Suprapubic skin (tissue), 4 donors: ENCODE measurements at regions not wholly inside any gene's neighbourhood (a gene's known extent, or its start where the extent isn't known, plus 50 kb on each side); places are given as distances from the start of the nearest gene placed in this dataset.
A peak's percentile ranks its signal among the peaks of the same experiment; 100 is the strongest.
"Not testable (repeated sequence)": the region's sequence is repeated elsewhere in the genome, so short reads cannot be mapped to it uniquely, and the experiment has no call there.

Experiments used
- DNase-seq, 2 donors: peaks; one replicate each; pipeline ENCODE4 v3.0.0-alpha.2; 2019; ENCODE audit warnings: low spot score in 2 of 2
- H3K27ac ChIP-seq: fragments of 200-600 bp; sonication (generic); one replicate; pipeline ENCODE4 v1.5.1; 2019
- H3K27me3 ChIP-seq: fragments of 200-600 bp; sonication (generic); one replicate; pipeline ENCODE4 v1.5.1; 2019
- H3K36me3 ChIP-seq: fragments of 200-600 bp; sonication (generic); one replicate; pipeline ENCODE4 v1.5.1; 2019
- H3K4me1 ChIP-seq: fragments of 200-600 bp; sonication (generic); one replicate; pipeline ENCODE4 v1.5.1; 2019
- H3K4me3 ChIP-seq: fragments of 200-600 bp; sonication (generic); one replicate; pipeline ENCODE4 v1.5.1; 2019; ENCODE audit warnings: mild to moderate bottlenecking
- H3K9me3 ChIP-seq: fragments of 200-600 bp; sonication (generic); one replicate; pipeline ENCODE4 v1.5.1; 2019
- EP300 ChIP-seq: sonication (generic); formaldehyde crosslinking; IDR thresholded peaks from one replicate; pipeline ENCODE4 v1.6.1; 2017; ENCODE audit warnings: antibody characterized with exemption
- POLR2A ChIP-seq, 2 donors: fragments of 450-650 bp; IDR thresholded peaks; one replicate each; pipeline ENCODE4 v1.6.1; 2017; ENCODE audit warnings: antibody characterized with exemption in 2 of 2, mild to moderate bottlenecking in 2 of 2, moderate library complexity in 2 of 2
- POLR2AphosphoS5 ChIP-seq, 3 donors: sonication (generic); formaldehyde crosslinking; IDR thresholded peaks; one replicate each; pipeline ENCODE4 v1.6.1; 2017; ENCODE audit warnings: antibody characterized with exemption in 3 of 3
- WGBS: methylation state at CpG from one replicate; pipeline ENCODE4 v1.1.5; 2018; 5-methylcytosine and 5-hydroxymethylcytosine counted together
- TF ChIP-seq, protein P1 (sequence below), 2 donors: fragments of 200-600 bp in 1 of 2; fragments of 450-650 bp in 1 of 2; sonication (generic) in 1 of 2; IDR thresholded peaks; one replicate each; pipeline ENCODE4 v1.5.1; 2016 to 2019; ENCODE audit warnings: antibody characterized with exemption in 2 of 2, mild to moderate bottlenecking in 1 of 2, moderate library complexity in 1 of 2

GRCh38 chr9:115691693-115692092 lies 461.9 kb upstream of the PAPPA start:
- no peak overlapping the region for H3K4me3 ChIP-seq
- no peaks in the 10 kb centered on the region for H3K27me3 ChIP-seq
- peaks cover 2% of the 10 kb centered on the region for H3K4me1 ChIP-seq
- no peak for TF ChIP-seq POLR2A (IDR thresholded peaks at IDR 0.05)
- no peak for TF ChIP-seq POLR2AphosphoS5 (IDR thresholded peaks at IDR 0.05)
- TF ChIP-seq EP300, result no peak
- TF ChIP-seq, protein P1, sequence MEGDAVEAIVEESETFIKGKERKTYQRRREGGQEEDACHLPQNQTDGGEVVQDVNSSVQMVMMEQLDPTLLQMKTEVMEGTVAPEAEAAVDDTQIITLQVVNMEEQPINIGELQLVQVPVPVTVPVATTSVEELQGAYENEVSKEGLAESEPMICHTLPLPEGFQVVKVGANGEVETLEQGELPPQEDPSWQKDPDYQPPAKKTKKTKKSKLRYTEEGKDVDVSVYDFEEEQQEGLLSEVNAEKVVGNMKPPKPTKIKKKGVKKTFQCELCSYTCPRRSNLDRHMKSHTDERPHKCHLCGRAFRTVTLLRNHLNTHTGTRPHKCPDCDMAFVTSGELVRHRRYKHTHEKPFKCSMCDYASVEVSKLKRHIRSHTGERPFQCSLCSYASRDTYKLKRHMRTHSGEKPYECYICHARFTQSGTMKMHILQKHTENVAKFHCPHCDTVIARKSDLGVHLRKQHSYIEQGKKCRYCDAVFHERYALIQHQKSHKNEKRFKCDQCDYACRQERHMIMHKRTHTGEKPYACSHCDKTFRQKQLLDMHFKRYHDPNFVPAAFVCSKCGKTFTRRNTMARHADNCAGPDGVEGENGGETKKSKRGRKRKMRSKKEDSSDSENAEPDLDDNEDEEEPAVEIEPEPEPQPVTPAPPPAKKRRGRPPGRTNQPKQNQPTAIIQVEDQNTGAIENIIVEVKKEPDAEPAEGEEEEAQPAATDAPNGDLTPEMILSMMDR (IDR thresholded peaks at IDR 0.05), result no peak
- H3K27ac ChIP-seq, result no peak overlapping the region
- 73% methylated on average over 3 of the region's 3 CpGs for WGBS
- no peaks in the 10 kb centered on the region for H3K9me3 ChIP-seq
- no peak for DNase-seq
- no peaks in the 10 kb centered on the region for H3K36me3 ChIP-seq

- not testable (repeated sequence) for H3K27me3 ChIP-seq, DNase-seq
- WGBS, result 78% methylated on average over 2 of the region's 2 CpGs
Observed at GRCh38 chr9:115692868-115693267, 460.7 kb upstream of the PAPPA start.

DNA sequence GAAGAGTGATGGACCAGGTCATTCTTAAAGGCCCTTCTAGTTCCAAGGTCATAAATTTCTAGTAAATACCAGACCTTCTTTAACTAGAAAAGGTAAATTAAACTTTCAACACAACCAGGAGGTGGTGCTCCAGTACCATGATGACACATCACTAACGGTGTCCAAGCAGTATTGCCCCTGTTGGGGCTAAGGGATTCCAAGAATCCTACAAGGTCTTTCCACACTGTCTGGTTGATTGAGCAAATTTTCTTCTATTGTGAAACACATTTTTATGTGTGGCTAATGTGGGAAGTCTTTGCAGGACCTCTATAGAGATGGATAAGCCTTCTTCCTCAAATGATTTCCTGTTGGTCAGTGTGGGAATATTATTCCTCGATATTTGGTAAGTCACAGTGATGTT lies 459.6 kb upstream of the PAPPA start:
- TF ChIP-seq, protein P1 (IDR thresholded peaks at IDR 0.05), result no peak
- TF ChIP-seq POLR2AphosphoS5 (IDR thresholded peaks at IDR 0.05), result peak in 1 of 3 donors; percentile 85
- no peak for TF ChIP-seq POLR2A (IDR thresholded peaks at IDR 0.05)
- Histone ChIP-seq H3K27ac (no peak overlapping the region), H3K36me3 (no peaks in the 10 kb centered on the region), H3K4me3 (no peak overlapping the region), H3K9me3 (no peaks in the 10 kb centered on the region), H3K4me1 (peaks cover 2% of the 10 kb centered on the region), H3K27me3 (no peaks in the 10 kb centered on the region)
- WGBS, result 33% methylated on average over 2 of the region's 2 CpGs
- no peak for DNase-seq

More at GRCh38 chr9:115692868-115693267, 460.7 kb upstream of the PAPPA start:
- not testable (repeated sequence) for H3K27ac ChIP-seq, H3K4me3 ChIP-seq, H3K4me1 ChIP-seq, H3K36me3 ChIP-seq, H3K9me3 ChIP-seq

DNA sequence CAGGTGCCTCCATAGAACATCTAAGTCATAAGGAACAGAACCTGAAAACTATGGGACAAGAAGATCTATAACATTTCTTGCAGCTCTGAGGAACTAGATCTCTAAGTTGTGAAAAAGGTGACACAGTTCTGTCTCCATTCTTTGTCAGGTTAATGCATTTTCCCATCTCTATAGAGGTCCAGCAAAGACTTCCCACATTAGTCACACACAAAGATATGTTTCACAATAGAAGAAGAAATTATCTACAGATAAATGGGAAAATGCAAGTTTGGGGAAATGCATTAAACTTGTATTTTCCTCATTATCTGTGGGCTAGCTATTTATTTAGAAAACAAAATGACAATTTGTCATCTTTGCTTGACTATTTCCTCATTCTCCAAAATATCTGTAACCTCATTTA lies 458.6 kb upstream of the PAPPA start:
- H3K9me3 ChIP-seq, result no peaks in the 10 kb centered on the region
- H3K36me3 ChIP-seq, result no peaks in the 10 kb centered on the region
- no peak for TF ChIP-seq POLR2A (IDR thresholded peaks at IDR 0.05)
- no peak for TF ChIP-seq EP300
- TF ChIP-seq, protein P1 (IDR thresholded peaks at IDR 0.05), result no peak
- no peak for TF ChIP-seq POLR2AphosphoS5 (IDR thresholded peaks at IDR 0.05)
- peaks cover 2% of the 10 kb centered on the region for H3K4me1 ChIP-seq
- H3K27ac ChIP-seq, result no peak overlapping the region
- no peak overlapping the region for H3K4me3 ChIP-seq
- no peaks in the 10 kb centered on the region for H3K27me3 ChIP-seq
- no peak for DNase-seq

- Histone ChIP-seq H3K36me3 (no peaks in the 10 kb centered on the region), H3K4me3 (no peak overlapping the region), H3K4me1 (no peaks in the 10 kb centered on the region), H3K27me3 (no peaks in the 10 kb centered on the region), H3K27ac (peak overlapping the region; percentile 27), H3K9me3 (no peaks in the 10 kb centered on the region)
- TF ChIP-seq EP300, result no peak
- TF ChIP-seq POLR2A (IDR thresholded peaks at IDR 0.05), result no peak
- TF ChIP-seq, protein P1 (IDR thresholded peaks at IDR 0.05), result no peak
- no peak for TF ChIP-seq POLR2AphosphoS5 (IDR thresholded peaks at IDR 0.05)
- WGBS, result 81% methylated on average over 2 of the region's 2 CpGs
- no peak for DNase-seq
Observed at GRCh38 chr9:115712981-115713380, 440.6 kb upstream of the PAPPA start.

DNA sequence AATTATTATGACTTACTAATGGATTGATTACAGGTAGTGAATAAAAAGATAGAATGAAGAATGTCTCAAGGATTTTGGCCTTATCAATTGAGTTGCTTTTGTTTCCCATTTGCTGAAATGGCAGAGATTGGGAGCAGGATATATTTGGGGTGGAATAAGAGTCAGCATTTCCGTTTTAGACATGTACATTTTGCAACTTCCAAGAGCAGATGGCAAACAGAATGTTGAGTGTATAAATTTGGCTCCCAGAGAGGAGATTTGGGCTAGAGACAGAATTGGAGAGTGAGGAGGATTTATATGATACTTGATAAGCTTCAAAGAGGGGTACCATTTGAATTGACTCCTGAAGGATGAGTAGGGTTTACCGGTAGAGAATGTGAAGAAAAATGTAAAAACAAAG lies 437.9 kb upstream of the PAPPA start:
- TF ChIP-seq, protein P1 (IDR thresholded peaks at IDR 0.05), result no peak
- no peak for TF ChIP-seq EP300
- no peak for TF ChIP-seq POLR2AphosphoS5 (IDR thresholded peaks at IDR 0.05)
- no peak for TF ChIP-seq POLR2A (IDR thresholded peaks at IDR 0.05)
- Histone ChIP-seq H3K9me3 (no peaks in the 10 kb centered on the region), H3K27me3 (no peaks in the 10 kb centered on the region), H3K27ac (no peak overlapping the region), H3K4me1 (no peaks in the 10 kb centered on the region), H3K4me3 (no peak overlapping the region), H3K36me3 (no peaks in the 10 kb centered on the region)
- no peak for DNase-seq
- WGBS, result 55% methylated on average over 2 of the region's 2 CpGs
